ENCODE measurements at regions not wholly inside any gene's neighbourhood (a gene's known extent, or its start where the extent isn't known, plus 50 kb on each side); places are given as distances from the start of the nearest gene placed in this dataset.

DNA sequence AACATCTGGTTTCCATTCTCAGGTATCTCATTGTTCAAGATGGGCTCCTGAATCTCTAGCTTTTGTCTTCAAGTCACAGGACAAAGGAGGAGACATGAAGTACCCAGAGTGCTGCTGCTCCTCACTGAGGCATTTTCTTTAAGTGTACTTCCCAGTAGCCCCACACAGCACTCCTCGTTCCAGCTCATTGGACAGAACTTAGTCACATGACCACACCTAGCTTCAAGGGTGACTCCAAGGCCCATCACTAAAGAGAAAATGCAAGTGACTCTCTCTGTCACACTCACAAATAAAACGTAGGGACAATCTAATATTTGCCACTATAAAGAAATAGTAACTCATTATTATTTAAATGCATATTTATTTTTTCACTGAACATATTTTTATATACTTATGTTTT, 58.3 kb upstream of the NEUROD6 start:
- no peaks in the 10 kb centered on the region for H3K4me1 Mint-ChIP-seq (ENCODE audit: low read depth)
- no peak overlapping the region for H3K4me3 Mint-ChIP-seq
- TF ChIP-seq, protein P1, sequence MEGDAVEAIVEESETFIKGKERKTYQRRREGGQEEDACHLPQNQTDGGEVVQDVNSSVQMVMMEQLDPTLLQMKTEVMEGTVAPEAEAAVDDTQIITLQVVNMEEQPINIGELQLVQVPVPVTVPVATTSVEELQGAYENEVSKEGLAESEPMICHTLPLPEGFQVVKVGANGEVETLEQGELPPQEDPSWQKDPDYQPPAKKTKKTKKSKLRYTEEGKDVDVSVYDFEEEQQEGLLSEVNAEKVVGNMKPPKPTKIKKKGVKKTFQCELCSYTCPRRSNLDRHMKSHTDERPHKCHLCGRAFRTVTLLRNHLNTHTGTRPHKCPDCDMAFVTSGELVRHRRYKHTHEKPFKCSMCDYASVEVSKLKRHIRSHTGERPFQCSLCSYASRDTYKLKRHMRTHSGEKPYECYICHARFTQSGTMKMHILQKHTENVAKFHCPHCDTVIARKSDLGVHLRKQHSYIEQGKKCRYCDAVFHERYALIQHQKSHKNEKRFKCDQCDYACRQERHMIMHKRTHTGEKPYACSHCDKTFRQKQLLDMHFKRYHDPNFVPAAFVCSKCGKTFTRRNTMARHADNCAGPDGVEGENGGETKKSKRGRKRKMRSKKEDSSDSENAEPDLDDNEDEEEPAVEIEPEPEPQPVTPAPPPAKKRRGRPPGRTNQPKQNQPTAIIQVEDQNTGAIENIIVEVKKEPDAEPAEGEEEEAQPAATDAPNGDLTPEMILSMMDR (IDR thresholded peaks at IDR 0.05) = no peak
- peaks cover 28% of the 10 kb centered on the region for H3K9me3 Mint-ChIP-seq
- DNase-seq = no peak
- H3K36me3 Mint-ChIP-seq (ENCODE audit: low read depth) = no peaks in the 10 kb centered on the region
- H3K27ac Mint-ChIP-seq = no peak overlapping the region
- H3K27me3 Mint-ChIP-seq (ENCODE audit: insufficient read depth) = no peaks in the 10 kb centered on the region

GRCh38 chr7:31407178-31407676, 66.7 kb upstream of the NEUROD6 start:
- no peaks in the 10 kb centered on the region for H3K36me3 Mint-ChIP-seq (ENCODE audit: low read depth)
- H3K4me1 Mint-ChIP-seq (ENCODE audit: low read depth) = no peaks in the 10 kb centered on the region
- DNase-seq = no peak
- no peak overlapping the region for H3K4me3 Mint-ChIP-seq
- H3K9me3 Mint-ChIP-seq = peaks cover 59% of the 10 kb centered on the region
- H3K27me3 Mint-ChIP-seq (ENCODE audit: insufficient read depth) = no peaks in the 10 kb centered on the region; the same call in 1 of the 2 replicates
- TF ChIP-seq, protein P1 (IDR thresholded peaks at IDR 0.05) = no peak
- no peak overlapping the region for H3K27ac Mint-ChIP-seq

DNA sequence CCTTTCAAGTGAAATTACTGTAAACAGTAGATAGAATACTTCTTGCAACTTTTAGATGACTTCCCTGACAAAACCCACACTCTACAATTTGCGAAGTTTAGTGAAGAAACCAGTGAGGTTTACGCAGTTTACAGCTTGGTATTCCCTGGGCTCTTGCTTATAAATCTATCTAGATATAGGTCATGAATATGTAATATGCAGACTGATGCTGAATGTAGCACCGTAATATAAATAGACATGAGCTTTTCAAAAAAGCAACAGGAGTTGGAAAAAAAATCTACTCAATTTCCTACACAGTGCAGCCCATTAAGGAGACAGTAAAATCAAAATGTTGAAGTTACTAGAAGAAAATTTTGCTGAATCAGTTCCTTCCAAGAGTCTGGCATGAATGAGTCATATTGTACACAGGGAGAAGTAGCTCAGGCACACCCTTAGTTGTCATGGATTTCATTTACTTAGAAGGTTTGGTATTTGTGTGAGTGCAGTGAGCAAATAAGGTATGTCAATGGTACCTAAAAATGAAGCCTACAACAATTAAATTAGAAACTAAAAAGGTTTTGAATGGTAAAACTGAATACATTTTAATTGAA, 67.7 kb upstream of the NEUROD6 start:
- DNase-seq = no peak
- no peaks in the 10 kb centered on the region for H3K36me3 Mint-ChIP-seq (ENCODE audit: low read depth)
- no peaks in the 10 kb centered on the region; the same call in 1 of the 2 replicates for H3K27me3 Mint-ChIP-seq (ENCODE audit: insufficient read depth)
- H3K4me3 Mint-ChIP-seq = no peak overlapping the region
- TF ChIP-seq, protein P1 (IDR thresholded peaks at IDR 0.05) = no peak
- no peaks in the 10 kb centered on the region for H3K4me1 Mint-ChIP-seq (ENCODE audit: low read depth)
- H3K9me3 Mint-ChIP-seq = peaks cover 59% of the 10 kb centered on the region
- H3K27ac Mint-ChIP-seq = no peak overlapping the region

GRCh38 chr7:31410265-31410664, 69.7 kb upstream of the NEUROD6 start:
- Mint-ChIP-seq H3K4me1 (ENCODE audit: low read depth) (no peaks in the 10 kb centered on the region), H3K4me3 (no peak overlapping the region), H3K27me3 (ENCODE audit: insufficient read depth) (no peaks in the 10 kb centered on the region; the same call in 1 of the 2 replicates), H3K36me3 (ENCODE audit: low read depth) (no peaks in the 10 kb centered on the region), H3K9me3 (peaks cover 55% of the 10 kb centered on the region), H3K27ac (no peak overlapping the region)
- DNase-seq = no peak
- TF ChIP-seq, protein P1 (IDR thresholded peaks at IDR 0.05) = no peak

DNA sequence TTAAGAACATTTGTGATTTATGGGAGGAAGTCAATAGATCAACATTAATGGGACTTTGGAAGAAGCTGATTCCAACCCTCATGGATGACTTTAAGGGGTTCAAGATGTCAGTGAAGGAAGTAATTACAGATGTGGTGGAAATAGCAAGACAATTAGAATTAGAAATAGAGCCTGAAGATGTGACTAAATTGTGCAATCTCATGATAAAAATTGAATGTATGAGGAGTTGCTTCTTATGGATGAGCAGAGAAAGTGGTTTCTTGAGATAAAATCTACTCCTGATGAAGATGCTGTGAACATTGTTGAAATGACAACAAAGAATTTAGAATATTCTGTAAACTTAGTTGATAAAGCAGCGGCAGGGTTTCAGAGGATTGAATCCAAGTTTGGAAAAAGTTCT, 70.9 kb upstream of the NEUROD6 start:
- Mint-ChIP-seq H3K27me3 (ENCODE audit: insufficient read depth) (no peaks in the 10 kb centered on the region; the same call in 1 of the 2 replicates), H3K9me3 (peaks cover 55% of the 10 kb centered on the region), H3K27ac (no peak overlapping the region), H3K36me3 (ENCODE audit: low read depth) (no peaks in the 10 kb centered on the region), H3K4me3 (no peak overlapping the region), H3K4me1 (ENCODE audit: low read depth) (no peaks in the 10 kb centered on the region)
- DNase-seq = no peak
- TF ChIP-seq, protein P1 (IDR thresholded peaks at IDR 0.05) = no peak

Measured in HFFc6 (cell line).